ENCODE measurements at regions not wholly inside any gene's neighbourhood (a gene's known extent, or its start where the extent isn't known, plus 50 kb on each side); places are given as distances from the start of the nearest gene placed in this dataset.

GRCh38 chr7:156240532-156240931 lies 400.0 kb upstream of the RNF32 start:
- no peak for TF ChIP-seq CTCF (IDR thresholded peaks at IDR 0.05 in 8 of 11, conservative IDR thresholded peaks at IDR 0.05 in 3 of 11)
- TF ChIP-seq POLR2AphosphoS5 (IDR thresholded peaks at IDR 0.05), result no peak
- no peak for TF ChIP-seq POLR2A (IDR thresholded peaks at IDR 0.05)
